H1 (cell line): ENCODE measurements at regions not wholly inside any gene's neighbourhood (a gene's known extent, or its start where the extent isn't known, plus 50 kb on each side); places are given as distances from the start of the nearest gene placed in this dataset.

ENCODE experiments used
- CTCF ChIA-PET: fragments of 300-600 bp; sonication (Branson Sonifier 250); formaldehyde crosslinking; loops from one replicate; lab custom pipeline; 2021; ENCODE audit not compliant: partially characterized antibody; lab: Charles Lee
- POLR2A ChIA-PET: fragments of 300-600 bp; sonication (Branson Sonifier 250); formaldehyde crosslinking; loops from one replicate; lab custom pipeline; 2021; ENCODE audit warnings: inconsistent platforms; ENCODE audit not compliant: partially characterized antibody; lab: Charles Lee
- DNase-seq, 2 experiments: peaks; one replicate each; pipeline versions ENCODE4 v3.0.0 to v3.0.0-alpha.2; 2010 to 2022; ENCODE audit warnings: low spot score in 2 of 2, low read depth in 1 of 2, mixed read lengths in 1 of 2
- FAIRE-seq: peaks from 2 replicates; lab custom pipeline; 2011; peaks lifted over from hg19 to GRCh38; lab: Jason Lieb, UNC
- H2AFZ ChIP-seq: 2 replicates; pipeline ENCODE4 v1.8.1; 2012; ENCODE audit warnings: low read length, inconsistent platforms
- H2AK5ac ChIP-seq: 2 replicates; pipeline ENCODE4 v1.6.1; 2013; ENCODE audit warnings: low read depth, low read length
- H2BK120ac ChIP-seq: replicated peaks from 2 replicates; pipeline ENCODE3; 2013; ENCODE audit warnings: low read depth, low read length, inconsistent platforms
- H2BK12ac ChIP-seq: 2 replicates; pipeline ENCODE4 v1.6.1; 2013; ENCODE audit warnings: low read depth, low read length
- H2BK15ac ChIP-seq: 2 replicates; pipeline ENCODE4 v1.6.1; 2013; ENCODE audit warnings: low read length
- H2BK20ac ChIP-seq: 2 replicates; pipeline ENCODE4 v1.6.1; 2013; ENCODE audit warnings: low read length
- H2BK5ac ChIP-seq: 2 replicates; pipeline ENCODE4 v1.6.1; 2013; ENCODE audit warnings: low read depth, low read length
- H3K14ac ChIP-seq: 2 replicates; pipeline ENCODE4 v1.6.1; 2013; ENCODE audit warnings: inconsistent platforms; ENCODE audit not compliant: insufficient read length
- H3K18ac ChIP-seq: 2 replicates; pipeline ENCODE4 v1.6.1; 2013; ENCODE audit warnings: low read length; ENCODE audit errors: extremely low read depth
- H3K23ac ChIP-seq: 2 replicates; pipeline ENCODE4 v1.6.1; 2013; ENCODE audit warnings: inconsistent platforms; ENCODE audit not compliant: insufficient read length
- H3K23me2 ChIP-seq: 2 replicates; pipeline ENCODE4 v1.6.1; 2013; ENCODE audit warnings: low read depth, low read length
- H3K27ac ChIP-seq: 2 replicates; pipeline ENCODE4 v1.6.1; 2011; ENCODE audit warnings: low read depth, low read length, inconsistent platforms
- H3K27me3 ChIP-seq, 4 experiments: replicated peaks in 1 of 4; 1 replicate in 1 of 4; 2 replicates in 3 of 4; pipeline versions ENCODE4 v1.6.1 to v1.8.1; 2011 to 2013; ENCODE audit warnings: low read length in 3 of 4, mild to moderate bottlenecking in 3 of 4, inconsistent platforms in 2 of 4, mixed read lengths in 2 of 4, moderate library complexity in 1 of 4; ENCODE audit not compliant: control insufficient read depth in 3 of 4, insufficient read depth in 3 of 4; ENCODE audit errors: extremely low read depth in 1 of 4
- H3K36me3 ChIP-seq, 4 experiments: 2 replicates each; pipeline versions ENCODE4 v1.6.1 to v1.8.1; 2011 to 2013; ENCODE audit warnings: mild to moderate bottlenecking in 4 of 4, low read length in 3 of 4, moderate library complexity in 2 of 4, control low read depth in 1 of 4, inconsistent platforms in 1 of 4; ENCODE audit not compliant: insufficient read depth in 4 of 4, control insufficient read depth in 2 of 4
- H3K4ac ChIP-seq: replicated peaks from 2 replicates; pipeline ENCODE3; 2013; ENCODE audit warnings: low read length, low read depth, mixed read lengths, inconsistent platforms; ENCODE audit not compliant: insufficient read length
- H3K4me1 ChIP-seq, 4 experiments: replicated peaks in 1 of 4; 1 replicate in 1 of 4; 2 replicates in 3 of 4; pipeline versions ENCODE4 v1.6.1 to v1.8.1; 2011 to 2013; ENCODE audit warnings: low read length in 3 of 4, inconsistent platforms in 2 of 4, mixed read lengths in 1 of 4; ENCODE audit not compliant: insufficient read depth in 4 of 4, control insufficient read depth in 3 of 4
- H3K4me2 ChIP-seq, 2 experiments: 2 replicates each; pipeline versions ENCODE4 v1.6.1 to v1.8.1; 2011 to 2013; ENCODE audit warnings: low read depth in 2 of 2, low read length in 2 of 2, control low read depth in 1 of 2, inconsistent platforms in 1 of 2, mild to moderate bottlenecking in 1 of 2; ENCODE audit not compliant: insufficient read depth in 1 of 2
- H3K4me3 ChIP-seq, 4 experiments: fragments of 200-600, 300-600 bp in 1 of 4; sonication (generic), shearing (Covaris generic), sonication (Bioruptor Twin) in 1 of 4; 2 replicates each; pipeline versions ENCODE4 v1.5.1 to v1.8.1; 2011 to 2016; ENCODE audit warnings: low read length in 4 of 4, low read depth in 3 of 4, control low read depth in 2 of 4, inconsistent platforms in 2 of 4, mild to moderate bottlenecking in 2 of 4, mixed read lengths in 1 of 4, moderate library complexity in 1 of 4; ENCODE audit not compliant: insufficient read depth in 2 of 4; ENCODE audit errors: extremely low read depth in 1 of 4
- H3K56ac ChIP-seq: replicated peaks from 2 replicates; pipeline ENCODE3; 2013; ENCODE audit warnings: low read depth, mild to moderate bottlenecking, mixed read lengths, low read length, inconsistent platforms; ENCODE audit not compliant: insufficient read length
- H3K79me1 ChIP-seq: 2 replicates; pipeline ENCODE4 v1.6.1; 2013; ENCODE audit warnings: low read depth, low read length, control low read depth
- H3K79me2 ChIP-seq, 2 experiments: 2 replicates each; pipeline versions ENCODE4 v1.6.1 to v1.8.1; 2012 to 2013; ENCODE audit warnings: low read length in 2 of 2, mild to moderate bottlenecking in 2 of 2, inconsistent platforms in 1 of 2; ENCODE audit not compliant: insufficient read depth in 2 of 2, control insufficient read depth in 1 of 2
- H3K9ac ChIP-seq, 4 experiments: replicated peaks in 1 of 4; 1 replicate in 1 of 4; 2 replicates in 3 of 4; pipeline versions ENCODE4 v1.6.1 to v1.8.1; 2011 to 2013; ENCODE audit warnings: low read depth in 3 of 4, low read length in 3 of 4, control low read depth in 2 of 4, mild to moderate bottlenecking in 2 of 4, moderate library complexity in 2 of 4, inconsistent platforms in 1 of 4; ENCODE audit errors: extremely low read depth in 1 of 4
- H3K9me3 ChIP-seq, 2 experiments: 2 replicates each; pipeline versions ENCODE4 v1.6.1 to v1.8.1; 2012 to 2013; ENCODE audit warnings: mild to moderate bottlenecking in 2 of 2, moderate library complexity in 2 of 2, control low read depth in 1 of 2, inconsistent platforms in 1 of 2, low read depth in 1 of 2, low read length in 1 of 2, mixed read lengths in 1 of 2; ENCODE audit not compliant: insufficient read depth in 2 of 2
- H4K20me1 ChIP-seq, 2 experiments: replicated peaks in 1 of 2; 2 replicates each; pipeline versions ENCODE3 to v1.8.1; 2011 to 2013; ENCODE audit warnings: inconsistent platforms in 2 of 2, low read length in 2 of 2, mild to moderate bottlenecking in 1 of 2; ENCODE audit not compliant: insufficient read depth in 2 of 2, control insufficient read depth in 1 of 2
- H4K5ac ChIP-seq: 2 replicates; pipeline ENCODE4 v1.6.1; 2013; ENCODE audit warnings: low read length, low read depth, mixed read lengths, inconsistent platforms; ENCODE audit not compliant: insufficient read length
- H4K8ac ChIP-seq: 2 replicates; pipeline ENCODE4 v1.8.0; 2013; ENCODE audit warnings: mild to moderate bottlenecking, moderate library complexity, low read length, inconsistent platforms; ENCODE audit not compliant: insufficient read depth; ENCODE audit errors: extremely low read depth
- H4K91ac ChIP-seq: replicated peaks from 2 replicates; pipeline ENCODE3; 2013; ENCODE audit warnings: low read length, mixed read lengths, inconsistent platforms; ENCODE audit not compliant: insufficient read length
- CBX8 ChIP-seq: fragments of 300-800, 300-1000 bp; sonication (generic); IDR thresholded peaks from 2 replicates; pipeline ENCODE4 v1.7.1; 2016; ENCODE audit warnings: low read depth, low read length, borderline replicate concordance
- CREB1 ChIP-seq: IDR thresholded peaks from 2 replicates; pipeline ENCODE4 v1.6.1; 2012; ENCODE audit warnings: inconsistent platforms
- CTCF ChIP-seq, 3 experiments: IDR thresholded peaks; 1 replicate in 2 of 3; 2 replicates in 1 of 3; pipeline versions ENCODE4 v1.5.1 to v1.6.1; 2011; ENCODE audit warnings: low read length in 3 of 3, mild to moderate bottlenecking in 3 of 3, inconsistent platforms in 2 of 3, low read depth in 1 of 3, moderate library complexity in 1 of 3; ENCODE audit not compliant: insufficient read depth in 1 of 3; ENCODE audit errors: control extremely low read depth in 1 of 3
- RAD21 ChIP-seq, 2 experiments: IDR thresholded peaks in 1 of 2; conservative IDR thresholded peaks in 1 of 2; 2 replicates each; pipeline ENCODE4 v1.6.1; 2011; ENCODE audit warnings: low read depth in 2 of 2, low read length in 2 of 2, improper control_type of control experiment in 1 of 2, inconsistent platforms in 1 of 2, mild to moderate bottlenecking in 1 of 2, moderate library complexity in 1 of 2
- SP2 ChIP-seq: IDR thresholded peaks from 2 replicates; pipeline ENCODE4 v1.6.1; 2012; ENCODE audit warnings: mild to moderate bottlenecking, low read length, inconsistent platforms
- SRF ChIP-seq: IDR thresholded peaks from 2 replicates; pipeline ENCODE4 v1.6.1; 2011; ENCODE audit warnings: mild to moderate bottlenecking, low read depth, low read length, moderate library complexity
- SUZ12 ChIP-seq: fragments of 200-600 bp; sonication (generic); IDR thresholded peaks from 2 replicates; pipeline ENCODE4 v1.6.1; 2012; ENCODE audit warnings: mild to moderate bottlenecking, inconsistent platforms, low read length, moderate library complexity, mixed read lengths
- TEAD4 ChIP-seq: IDR thresholded peaks from 2 replicates; pipeline ENCODE4 v1.6.1; 2012; ENCODE audit warnings: low read depth, low read length, inconsistent platforms, mixed read lengths
- WGBS, 2 experiments: shearing (Covaris generic) in 1 of 2; methylation state at CpG; one replicate each; pipeline versions ENCODE4 v1.1.6 to v1.1.7; 2013 to 2015; ENCODE audit warnings: low lambda C conversion rate in 2 of 2, mixed read lengths in 2 of 2, inconsistent platforms in 1 of 2, low coverage in 1 of 2, missing lambda C conversion rate in 1 of 2; ENCODE audit not compliant: insufficient replicate concordance in 2 of 2, insufficient coverage in 1 of 2, insufficient read length in 1 of 2; ENCODE audit errors: extremely low coverage in 1 of 2, missing lambda C conversion rate in 1 of 2; 5-methylcytosine and 5-hydroxymethylcytosine counted together
- TF ChIP-seq, protein P1 (sequence below): IDR thresholded peaks from 2 replicates; pipeline ENCODE4 v1.6.1; 2011; ENCODE audit warnings: low read length, improper control_type of control experiment

- DNase-seq = no peak
- Histone ChIP-seq H3K4me1 (peaks cover 0 to 3% (median 0%) of the 10 kb centered on the region in 4 experiments; a peak in 1 of 7 replicates), H4K91ac (no peak overlapping the region), H3K79me2 (no peaks in the 10 kb centered on the region), H3K79me1 (no peaks in the 10 kb centered on the region), H3K4me3 (no peak overlapping the region), H2BK20ac (no peak overlapping the region), H2BK12ac (no peak overlapping the region), H3K9me3 (peaks cover 5 to 8% of the 10 kb centered on the region in 2 experiments; a peak in 2 of 4 replicates), H3K23ac (no peak overlapping the region), H3K14ac (no peak overlapping the region), H3K27me3 (no peaks in the 10 kb centered on the region), H4K5ac (no peak overlapping the region), H2BK120ac (no peak overlapping the region), H2BK15ac (0 out of 2 replicates have a peak overlapping the region, but pooled peaks have one; percentile 37), H3K23me2 (peaks cover 3% of the 10 kb centered on the region; the same call in 1 of the 2 replicates), H3K27ac (no peak overlapping the region), H4K8ac (peak overlapping the region; percentile 53; the same call in 1 of the 2 replicates), H4K20me1 (no peaks in the 10 kb centered on the region), H3K36me3 (no peaks in the 10 kb centered on the region), H2AK5ac (no peak overlapping the region), H3K4ac (no peak overlapping the region), H3K18ac (no peak overlapping the region), H2BK5ac (no peak overlapping the region; the same call in 1 of the 2 replicates), H2AFZ (no peak overlapping the region), H3K4me2 (no peak overlapping the region), H3K9ac (no peak overlapping the region), H3K56ac (no peak overlapping the region)
- no peak for FAIRE-seq
- 78% methylated on average over 3 of the region's 3 CpGs; no CpG with 5 or more reads in 1 of the 2 experiments for WGBS, 2 experiments
- CTCF ChIA-PET = no interaction called here
- POLR2A ChIA-PET = no interaction called here
- TF ChIP-seq SRF = no peak
- TF ChIP-seq SUZ12 = no peak
- TF ChIP-seq CTCF (IDR thresholded peaks at IDR 0.05; ENCODE audit: control extremely low read depth in 1 of 3, insufficient read depth in 1 of 3, low read depth in 1 of 3, low read length in 3 of 3) = no peak
- no peak for TF ChIP-seq SP2
- no peak for TF ChIP-seq RAD21 (IDR thresholded peaks at IDR 0.05 in 1 of 2, conservative IDR thresholded peaks at IDR 0.05 in 1 of 2; ENCODE audit: low read depth in 2 of 2, low read length in 2 of 2)
- no peak for TF ChIP-seq CBX8
- no peak for TF ChIP-seq CREB1
- TF ChIP-seq, protein P1, sequence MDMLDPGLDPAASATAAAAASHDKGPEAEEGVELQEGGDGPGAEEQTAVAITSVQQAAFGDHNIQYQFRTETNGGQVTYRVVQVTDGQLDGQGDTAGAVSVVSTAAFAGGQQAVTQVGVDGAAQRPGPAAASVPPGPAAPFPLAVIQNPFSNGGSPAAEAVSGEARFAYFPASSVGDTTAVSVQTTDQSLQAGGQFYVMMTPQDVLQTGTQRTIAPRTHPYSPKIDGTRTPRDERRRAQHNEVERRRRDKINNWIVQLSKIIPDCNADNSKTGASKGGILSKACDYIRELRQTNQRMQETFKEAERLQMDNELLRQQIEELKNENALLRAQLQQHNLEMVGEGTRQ = no peak
- TF ChIP-seq TEAD4 = no peak
These were observed 58.2 kb upstream of the PKDCC start for GRCh38 chr2:41989501-41990180.
